Natural killer cell (primary cell): ENCODE measurements at regions not wholly inside any gene's neighbourhood (a gene's known extent, or its start where the extent isn't known, plus 50 kb on each side); places are given as distances from the start of the nearest gene placed in this dataset.

ENCODE experiments used
- ATAC-seq, 3 donors: fragments of 150-1000 bp in 2 of 3; fragments of 200-7000 bp in 1 of 3; cut with Tn5 transposase; 1 replicate in 1 of 3; 2 replicates in 2 of 3; pipeline ENCODE4 v1.10.0; 2021; ENCODE audit warnings: mild to moderate bottlenecking in 2 of 3, moderate library complexity in 2 of 3
- DNase-seq, 2 donors: peaks; one replicate each; pipeline versions ENCODE4 v3.0.0 to v3.0.0-alpha.2; 2013 to 2021; ENCODE audit warnings: mixed read lengths in 1 of 2
- H3K27ac ChIP-seq: one replicate; pipeline ENCODE4 v1.5.1; 2013; ENCODE audit warnings: mild to moderate bottlenecking, low read length
- H3K27me3 ChIP-seq: one replicate; pipeline ENCODE4 v1.6.1; 2013; ENCODE audit warnings: low read length; ENCODE audit not compliant: control insufficient read depth, insufficient read depth
- H3K36me3 ChIP-seq: one replicate; pipeline ENCODE4 v1.6.1; 2013; ENCODE audit warnings: low read length; ENCODE audit not compliant: control insufficient read depth, insufficient read depth
- H3K4me1 ChIP-seq: one replicate; pipeline ENCODE4 v1.6.1; 2013; ENCODE audit warnings: low read length; ENCODE audit not compliant: control insufficient read depth, insufficient read depth
- H3K4me3 ChIP-seq: one replicate; pipeline ENCODE4 v1.5.1; 2013; ENCODE audit warnings: low read length
- H3K9me3 ChIP-seq: one replicate; pipeline ENCODE4 v1.6.1; 2013; ENCODE audit warnings: low read length; ENCODE audit not compliant: control insufficient read depth, insufficient read depth
- H3K27ac Mint-ChIP-seq, 2 donors: one replicate each; pipeline ENCODE4 v1.8.0; 2022; ENCODE audit warnings: mild to moderate bottlenecking in 2 of 2, mixed read lengths in 2 of 2, moderate library complexity in 1 of 2
- H3K27me3 Mint-ChIP-seq, 2 donors: one replicate each; pipeline ENCODE4 v1.8.0; 2022; ENCODE audit warnings: low read depth in 2 of 2, mixed read lengths in 2 of 2
- H3K36me3 Mint-ChIP-seq: one replicate; pipeline ENCODE4 v1.8.0; 2022; ENCODE audit warnings: mixed read lengths
- H3K4me1 Mint-ChIP-seq, 2 donors: one replicate each; pipeline ENCODE4 v1.8.0; 2022; ENCODE audit warnings: mixed read lengths in 2 of 2
- H3K4me3 Mint-ChIP-seq: one replicate; pipeline ENCODE4 v1.8.0; 2022; ENCODE audit warnings: mild to moderate bottlenecking, moderate library complexity, mixed read lengths
- H3K9me3 Mint-ChIP-seq, 2 donors: one replicate each; pipeline ENCODE4 v1.8.0; 2022; ENCODE audit warnings: mixed read lengths in 2 of 2
- CTCF ChIP-seq: fragments of 200-600 bp; IDR thresholded peaks from one replicate; pipeline ENCODE4 v1.8.0; 2022; ENCODE audit warnings: antibody characterized with exemption
- WGBS: methylation state at CpG from one replicate; pipeline ENCODE4 v1.1.7; 2013; ENCODE audit warnings: missing lambda C conversion rate; ENCODE audit not compliant: insufficient coverage; 5-methylcytosine and 5-hydroxymethylcytosine counted together
- intact Hi-C: fragments of 100-400 bp; cut with micrococcal nuclease; formaldehyde crosslinking; loops from one replicate; pipeline ENCODE4 v1.14.2; 2022

GRCh38 chr6:11961923-11962322, 50.2 kb upstream of the HIVEP1 start:
- Histone ChIP-seq H3K36me3 (no peaks in the 10 kb centered on the region), H3K9me3 (no peaks in the 10 kb centered on the region), H3K27me3 (no peaks in the 10 kb centered on the region), H3K4me3 (no peak overlapping the region), H3K27ac (no peak overlapping the region), H3K4me1 (no peaks in the 10 kb centered on the region)
- no peak for TF ChIP-seq CTCF
- intact Hi-C loops = no loop called here
- peaks cover 5 to 6% of the 10 kb centered on the region in 2 donors for H3K27me3 Mint-ChIP-seq
- DNase-seq (no peak), ATAC-seq (no peak)
- H3K4me1 Mint-ChIP-seq = no peaks in the 10 kb centered on the region
- 77% methylated on average over 4 of the region's 4 CpGs for WGBS
- H3K4me3 Mint-ChIP-seq = no peak overlapping the region
- no peaks in the 10 kb centered on the region for H3K36me3 Mint-ChIP-seq
- no peaks in the 10 kb centered on the region for H3K9me3 Mint-ChIP-seq
- no peak overlapping the region for H3K27ac Mint-ChIP-seq

GRCh38 chr6:11960909-11961779, 51.0 kb upstream of the HIVEP1 start:
- H3K36me3 Mint-ChIP-seq = no peaks in the 10 kb centered on the region
- no peaks in the 10 kb centered on the region for H3K9me3 Mint-ChIP-seq
- Histone ChIP-seq H3K9me3 (no peaks in the 10 kb centered on the region), H3K27me3 (no peaks in the 10 kb centered on the region), H3K36me3 (no peaks in the 10 kb centered on the region), H3K4me1 (no peaks in the 10 kb centered on the region), H3K27ac (no peak overlapping the region), H3K4me3 (no peak overlapping the region)
- peaks cover 5 to 6% of the 10 kb centered on the region in 2 donors for H3K27me3 Mint-ChIP-seq
- no peak overlapping the region for H3K4me3 Mint-ChIP-seq
- no peak overlapping the region for H3K27ac Mint-ChIP-seq
- no peaks in the 10 kb centered on the region for H3K4me1 Mint-ChIP-seq
- ATAC-seq = no peak
- intact Hi-C loops = no loop called here
- no peak for DNase-seq
- 82% methylated on average over 12 of the region's 12 CpGs for WGBS
- TF ChIP-seq CTCF = no peak

GRCh38 chr6:11956781-11957180, 55.3 kb upstream of the HIVEP1 start:
- H3K27ac Mint-ChIP-seq = no peak overlapping the region
- H3K9me3 ChIP-seq = no peaks in the 10 kb centered on the region
- no peaks in the 10 kb centered on the region for H3K36me3 ChIP-seq
- H3K27ac ChIP-seq = no peak overlapping the region
- no peaks in the 10 kb centered on the region for H3K4me1 ChIP-seq
- no peaks in the 10 kb centered on the region for H3K27me3 ChIP-seq
- no peak overlapping the region for H3K4me3 ChIP-seq
- intact Hi-C loops = no loop called here
- no peak for TF ChIP-seq CTCF
- no peak overlapping the region for H3K4me3 Mint-ChIP-seq
- no peak for DNase-seq
- H3K27me3 Mint-ChIP-seq = peaks cover 6 to 7% of the 10 kb centered on the region in 2 donors
- no peaks in the 10 kb centered on the region for H3K36me3 Mint-ChIP-seq
- H3K4me1 Mint-ChIP-seq = no peaks in the 10 kb centered on the region
- no peak for ATAC-seq
- H3K9me3 Mint-ChIP-seq = no peaks in the 10 kb centered on the region
- WGBS = 90% methylated on average over 2 of the region's 3 CpGs

GRCh38 chr6:11953641-11954040, 58.5 kb upstream of the HIVEP1 start:
- Histone ChIP-seq H3K9me3 (no peaks in the 10 kb centered on the region), H3K27me3 (no peaks in the 10 kb centered on the region), H3K36me3 (no peaks in the 10 kb centered on the region), H3K27ac (no peak overlapping the region), H3K4me3 (no peak overlapping the region), H3K4me1 (no peaks in the 10 kb centered on the region)
- no peak for ATAC-seq
- Mint-ChIP-seq H3K27ac (no peak overlapping the region), H3K9me3 (no peaks in the 10 kb centered on the region), H3K4me3 (no peak overlapping the region), H3K4me1 (no peaks in the 10 kb centered on the region), H3K36me3 (no peaks in the 10 kb centered on the region), H3K27me3 (peaks cover 2 to 6% of the 10 kb centered on the region in 2 donors)
- no peak for DNase-seq
- 40% methylated on average over 1 of the region's 2 CpGs for WGBS
- intact Hi-C loops = no loop called here
- TF ChIP-seq CTCF = no peak
